Activated B cell treated with CpG ODN at 0.5 μM for 24 hours (primary cell): ENCODE measurements at regions not wholly inside any gene's neighbourhood (a gene's known extent, or its start where the extent isn't known, plus 50 kb on each side); places are given as distances from the start of the nearest gene placed in this dataset.

Experiments used
- ATAC-seq: fragments of 200-7000 bp; cut with Tn5 transposase; one replicate; pipeline ENCODE4 v1.10.0; 2021; ENCODE audit warnings: low read depth, mild to moderate bottlenecking, moderate library complexity
- CTCF ChIA-PET: fragments of 350-600 bp; sonication (Branson Sonifier 250); formaldehyde crosslinking; loops from one replicate; lab custom pipeline; 2021; ENCODE audit warnings: antibody characterized with exemption; lab: Charles Lee
- POLR2A ChIA-PET: fragments of 350-600 bp; sonication (Branson Sonifier 250); formaldehyde crosslinking; loops from one replicate; lab custom pipeline; 2021; ENCODE audit warnings: antibody characterized with exemption; lab: Charles Lee
- DNase-seq: peaks from one replicate; pipeline ENCODE4 v3.0.0; 2022
- H3K27ac Mint-ChIP-seq: one replicate; pipeline ENCODE4 v1.8.0; 2020; ENCODE audit warnings: mixed read lengths
- H3K27me3 Mint-ChIP-seq: one replicate; pipeline ENCODE4 v1.8.0; 2021; ENCODE audit warnings: mixed read lengths
- H3K36me3 Mint-ChIP-seq: one replicate; pipeline ENCODE4 v1.8.0; 2021; ENCODE audit warnings: low read depth, mixed read lengths
- H3K4me1 Mint-ChIP-seq: one replicate; pipeline ENCODE4 v1.8.0; 2021; ENCODE audit warnings: mixed read lengths
- H3K4me3 Mint-ChIP-seq: one replicate; pipeline ENCODE4 v1.8.0; 2020; ENCODE audit warnings: mild to moderate bottlenecking, mixed read lengths
- H3K9me3 Mint-ChIP-seq: one replicate; pipeline ENCODE4 v1.8.0; 2020; ENCODE audit warnings: mixed read lengths
- CTCF ChIP-seq: fragments of 200-600 bp; IDR thresholded peaks from one replicate; pipeline ENCODE4 v1.8.0; 2022; ENCODE audit warnings: antibody characterized with exemption, mild to moderate bottlenecking
- intact Hi-C: fragments of 100-400 bp; cut with micrococcal nuclease; formaldehyde crosslinking; loops from one replicate; pipeline ENCODE4 v1.15.1; 2024

GRCh38 chr20:22944062-22944461, 91.0 kb upstream of the SSTR4 start:
- Mint-ChIP-seq H3K4me3 (no peak overlapping the region), H3K27ac (no peak overlapping the region), H3K9me3 (no peaks in the 10 kb centered on the region), H3K27me3 (no peaks in the 10 kb centered on the region), H3K36me3 (no peaks in the 10 kb centered on the region), H3K4me1 (no peaks in the 10 kb centered on the region)
- intact Hi-C loops = no loop called here
- DNase-seq (no peak), ATAC-seq (no peak)
- ChIA-PET CTCF (no interaction called here), POLR2A (no interaction called here)
- TF ChIP-seq CTCF = no peak

- no peak overlapping the region for H3K4me3 Mint-ChIP-seq
- ATAC-seq (no peak), DNase-seq (no peak)
- intact Hi-C loops = no loop called here
- H3K9me3 Mint-ChIP-seq = no peaks in the 10 kb centered on the region
- ChIA-PET CTCF (no interaction called here), POLR2A (no interaction called here)
- TF ChIP-seq CTCF = no peak
- no peaks in the 10 kb centered on the region for H3K36me3 Mint-ChIP-seq
- no peaks in the 10 kb centered on the region for H3K27me3 Mint-ChIP-seq
- no peak overlapping the region for H3K27ac Mint-ChIP-seq
- H3K4me1 Mint-ChIP-seq = no peaks in the 10 kb centered on the region
Observed at GRCh38 chr20:22944936-22945335, 90.2 kb upstream of the SSTR4 start.

GRCh38 chr20:22946596-22946995, 88.5 kb upstream of the SSTR4 start:
- H3K36me3 Mint-ChIP-seq = no peaks in the 10 kb centered on the region
- no peak for TF ChIP-seq CTCF
- H3K4me1 Mint-ChIP-seq = no peaks in the 10 kb centered on the region
- H3K4me3 Mint-ChIP-seq = no peak overlapping the region
- no peak overlapping the region for H3K27ac Mint-ChIP-seq
- no peak for DNase-seq
- intact Hi-C loops = no loop called here
- CTCF ChIA-PET = no interaction called here
- no peak for ATAC-seq
- H3K27me3 Mint-ChIP-seq = no peaks in the 10 kb centered on the region
- POLR2A ChIA-PET = no interaction called here
- H3K9me3 Mint-ChIP-seq = no peaks in the 10 kb centered on the region

- DNase-seq (no peak), ATAC-seq (no peak)
- CTCF ChIA-PET = no interaction called here
- intact Hi-C loops = no loop called here
- no peak overlapping the region for H3K27ac Mint-ChIP-seq
- no peaks in the 10 kb centered on the region for H3K4me1 Mint-ChIP-seq
- TF ChIP-seq CTCF = no peak
- no peaks in the 10 kb centered on the region for H3K9me3 Mint-ChIP-seq
- H3K27me3 Mint-ChIP-seq = no peaks in the 10 kb centered on the region
- POLR2A ChIA-PET = no interaction called here
- no peaks in the 10 kb centered on the region for H3K36me3 Mint-ChIP-seq
- no peak overlapping the region for H3K4me3 Mint-ChIP-seq
Observed at GRCh38 chr20:22949331-22950109, 85.6 kb upstream of the SSTR4 start.

- H3K4me1 Mint-ChIP-seq = no peaks in the 10 kb centered on the region
- TF ChIP-seq CTCF = no peak
- H3K27ac Mint-ChIP-seq = no peak overlapping the region
- intact Hi-C loops = no loop called here
- DNase-seq (no peak), ATAC-seq (no peak)
- H3K4me3 Mint-ChIP-seq = no peak overlapping the region
- no peaks in the 10 kb centered on the region for H3K9me3 Mint-ChIP-seq
- POLR2A ChIA-PET = no interaction called here
- H3K27me3 Mint-ChIP-seq = no peaks in the 10 kb centered on the region
- H3K36me3 Mint-ChIP-seq = no peaks in the 10 kb centered on the region
- CTCF ChIA-PET = no interaction called here
Observed at GRCh38 chr20:22951966-22952365, 83.1 kb upstream of the SSTR4 start.
